ENCODE measurements at regions not wholly inside any gene's neighbourhood (a gene's known extent, or its start where the extent isn't known, plus 50 kb on each side); places are given as distances from the start of the nearest gene placed in this dataset.
A peak's percentile ranks its signal among the peaks of the same experiment; 100 is the strongest.
"Not testable (repeated sequence)": the region's sequence is repeated elsewhere in the genome, so short reads cannot be mapped to it uniquely, and the experiment has no call there.

DNA sequence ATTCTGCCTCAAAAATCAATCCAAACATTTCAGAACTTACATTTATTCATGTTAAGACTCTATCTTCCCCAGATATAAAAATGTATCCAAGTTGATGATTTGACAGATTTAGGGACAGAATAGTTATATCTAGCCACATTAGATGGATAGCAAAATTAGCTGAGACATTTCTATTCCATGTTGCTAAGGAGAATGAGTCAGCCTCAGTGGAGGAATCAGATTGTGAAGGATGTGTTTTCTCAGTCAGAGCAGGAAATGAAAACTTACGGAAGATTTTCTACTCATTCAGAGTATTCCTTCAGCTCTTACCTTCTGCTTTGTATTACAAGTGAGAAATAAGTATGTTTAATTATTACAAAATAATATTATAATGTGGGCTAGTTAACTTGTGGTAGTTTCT, 556.3 kb upstream of the ANO3 start:
- no peak for DNase-seq

DNA sequence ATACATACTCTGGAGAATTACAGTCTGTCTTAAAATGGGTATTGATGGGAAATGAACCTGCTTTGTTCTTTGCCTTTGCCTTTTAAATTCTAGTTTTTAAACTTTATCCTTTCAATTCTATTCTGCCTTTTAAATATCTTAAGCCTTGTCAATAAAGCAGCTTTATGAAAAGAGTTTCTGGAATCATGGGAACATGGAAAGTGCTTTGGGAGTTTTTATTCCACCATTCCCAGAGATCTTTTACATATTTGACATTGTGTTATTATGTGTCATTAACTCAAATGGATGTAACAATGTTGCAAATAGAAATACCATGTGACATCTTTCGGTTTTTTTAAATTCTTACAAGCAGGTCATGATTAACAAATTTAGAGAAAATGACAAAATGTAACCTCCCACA, 555.7 kb upstream of the ANO3 start:
- DNase-seq, result no peak

DNA sequence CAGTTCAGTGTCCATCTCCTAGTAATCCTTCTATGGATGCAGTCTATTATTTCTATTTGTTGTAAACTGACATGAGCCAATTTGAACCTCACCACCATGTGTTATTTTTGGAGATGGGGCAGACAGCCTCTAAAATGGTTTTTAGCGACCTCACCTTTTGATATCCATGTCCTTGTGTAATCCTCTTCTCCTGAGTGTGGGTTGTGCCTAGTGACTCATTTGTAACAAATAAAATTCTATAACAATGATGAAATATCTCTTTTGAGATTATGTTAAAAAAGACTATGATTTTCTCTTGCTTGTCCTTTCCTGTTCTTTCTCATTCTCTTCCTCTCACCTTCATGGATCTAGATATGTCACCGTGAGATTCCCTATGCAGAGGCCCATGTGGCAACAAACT, 554.6 kb upstream of the ANO3 start:
- no peak for DNase-seq

- DNase-seq, result no peak
Observed at GRCh38 chr11:25779033-25779432, 552.9 kb upstream of the ANO3 start.

DNA sequence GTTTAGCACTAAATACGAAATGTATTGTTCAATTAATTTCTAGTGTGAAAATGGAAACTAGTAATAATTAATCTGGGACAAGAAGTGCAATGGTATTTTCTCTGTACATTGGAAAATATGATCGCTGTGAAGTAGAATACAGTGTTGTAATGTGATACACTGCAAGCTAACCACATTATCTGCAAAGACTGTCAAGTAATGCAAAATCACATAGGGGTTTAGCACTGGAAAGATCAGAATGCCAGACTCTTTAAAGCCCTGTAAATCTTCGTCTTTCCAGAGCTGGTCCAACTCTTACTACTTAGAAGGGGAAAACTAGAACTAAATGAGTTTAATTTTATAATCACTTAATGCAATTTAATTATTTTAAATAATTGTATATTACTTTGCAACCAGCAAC, 544.5 kb upstream of the ANO3 start:
- no peak for DNase-seq

GRCh38 chr11:25790396-25790795, 541.5 kb upstream of the ANO3 start:
- DNase-seq, result no peak

GRCh38 chr11:25793637-25794036, 538.3 kb upstream of the ANO3 start:
- DNase-seq, result no peak

DNA sequence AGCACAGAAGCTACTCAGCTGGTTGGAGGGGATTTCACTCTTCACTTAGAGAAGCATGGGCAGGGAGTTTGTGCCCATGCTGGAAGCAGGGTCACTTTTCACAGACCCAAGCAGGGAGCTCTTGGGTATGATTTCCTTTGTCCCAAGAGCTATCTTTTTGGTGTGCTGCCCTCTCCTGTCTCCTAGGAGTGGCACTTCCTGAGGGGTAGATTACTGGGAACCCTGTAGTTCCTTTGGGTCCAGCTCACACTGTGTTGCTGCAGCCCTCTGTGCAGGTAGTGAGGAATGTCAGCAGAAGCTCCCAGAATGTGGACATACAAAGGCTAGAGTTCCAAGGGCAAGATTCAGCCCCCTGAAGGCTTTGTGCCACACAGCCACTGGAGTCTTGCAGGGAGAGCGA, 537.1 kb upstream of the ANO3 start:
- DNase-seq, result no peak

GRCh38 chr11:25816411-25816810, 515.5 kb upstream of the ANO3 start:
- no peak for DNase-seq

DNA sequence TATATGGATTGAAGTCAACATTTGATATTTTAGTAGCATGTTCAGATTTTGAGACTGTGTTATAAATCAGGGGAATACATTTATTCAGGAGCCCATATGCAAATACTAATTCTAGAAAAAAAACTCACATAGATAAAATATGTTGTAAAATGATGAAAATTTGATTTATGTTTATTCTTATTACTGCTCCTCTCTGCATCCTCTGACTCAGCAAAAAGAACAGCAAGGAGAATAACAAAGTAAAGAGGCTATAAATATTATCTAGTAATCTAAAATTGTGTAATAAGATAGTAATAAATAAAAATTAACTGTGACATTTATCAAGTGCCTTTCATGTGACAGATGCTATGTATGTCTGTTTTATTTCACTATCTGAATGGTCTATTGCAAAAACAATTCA, 507.2 kb upstream of the ANO3 start:
- no peak for DNase-seq

GRCh38 chr11:25831485-25831884, 500.4 kb upstream of the ANO3 start:
- DNase-seq, result not testable (repeated sequence)

- no peak for DNase-seq
Observed at GRCh38 chr11:25838918-25839625, 492.9 kb upstream of the ANO3 start.

- no peak for DNase-seq
Observed at GRCh38 chr11:25844811-25845210, 487.1 kb upstream of the ANO3 start.

DNA sequence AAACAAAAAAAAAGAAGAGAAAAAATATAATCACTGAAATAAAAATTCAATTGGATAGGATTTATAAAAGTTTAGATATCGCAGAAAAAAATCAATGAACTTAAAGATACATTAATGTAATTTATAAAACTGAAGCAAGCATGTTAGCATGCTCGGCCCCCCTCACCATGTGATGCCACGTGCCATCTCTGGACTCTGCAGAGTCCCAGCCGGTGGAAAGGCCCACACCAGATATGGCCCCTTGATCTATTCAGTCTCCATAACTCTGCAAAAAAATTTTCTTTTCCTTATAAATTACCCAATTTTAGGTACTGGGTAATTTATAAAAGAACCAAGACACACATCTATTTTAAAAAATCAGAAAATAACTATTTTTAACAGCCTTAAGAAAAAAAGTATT, 476.0 kb upstream of the ANO3 start:
- no peak for DNase-seq

DNA sequence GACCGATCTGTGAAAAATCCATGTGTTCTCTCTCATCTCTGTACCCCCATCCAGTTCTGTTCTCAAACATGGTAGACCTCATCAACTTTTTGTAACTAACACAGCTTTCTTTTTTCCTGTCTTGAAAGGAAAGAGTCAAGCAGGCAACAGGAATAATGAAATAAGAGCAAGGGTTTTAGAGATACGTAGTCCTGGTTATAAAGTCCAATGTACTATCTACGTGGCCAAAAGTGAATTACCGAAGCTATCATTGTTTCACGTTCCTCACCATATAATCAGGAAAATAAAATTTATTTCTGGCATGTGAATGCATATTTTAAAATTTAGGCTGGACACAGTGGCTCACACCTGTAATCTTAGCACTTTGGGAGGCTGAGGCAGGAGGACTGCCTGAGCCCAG, 472.2 kb upstream of the ANO3 start:
- no peak for DNase-seq

DNA sequence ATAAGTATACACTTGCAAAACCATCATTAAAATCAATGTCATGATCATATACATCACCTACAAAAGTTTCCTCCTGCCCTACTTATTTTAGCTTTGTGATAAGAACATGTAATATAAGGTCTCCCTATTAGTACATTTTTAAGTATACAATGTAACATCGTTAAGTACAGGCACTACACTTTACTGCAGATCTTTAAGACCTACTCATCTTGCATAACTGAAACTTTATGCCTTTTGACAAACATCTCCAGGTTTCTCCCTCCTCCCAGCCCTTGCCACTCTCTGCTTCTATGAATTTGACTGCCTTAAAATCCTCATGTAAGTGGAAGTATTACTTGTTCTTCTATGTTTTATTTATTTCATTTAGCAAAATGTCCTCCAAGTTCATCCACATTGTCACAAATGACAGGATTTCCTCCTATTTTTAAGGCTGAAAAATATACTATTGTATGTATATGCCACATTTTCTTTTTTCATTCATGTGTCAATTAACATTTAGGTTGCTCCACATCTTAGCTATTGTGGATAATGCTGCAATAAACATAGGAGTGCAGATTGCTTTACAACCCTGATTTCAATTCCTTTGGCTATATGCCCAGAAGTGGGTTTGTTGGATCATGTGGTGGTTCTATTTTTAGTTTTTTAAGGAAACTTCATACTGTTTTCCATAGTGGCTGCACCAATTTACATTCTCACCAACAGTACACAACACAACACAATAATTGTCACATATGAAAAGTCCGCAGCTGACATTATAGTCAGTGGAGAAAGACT, 471.1 kb upstream of the ANO3 start:
- DNase-seq, result peak; percentile 25

- no peak for DNase-seq
Observed at GRCh38 chr11:25862159-25862558, 469.8 kb upstream of the ANO3 start.

- DNase-seq, result no peak
Observed at GRCh38 chr11:25863986-25864385, 467.9 kb upstream of the ANO3 start.

DNA sequence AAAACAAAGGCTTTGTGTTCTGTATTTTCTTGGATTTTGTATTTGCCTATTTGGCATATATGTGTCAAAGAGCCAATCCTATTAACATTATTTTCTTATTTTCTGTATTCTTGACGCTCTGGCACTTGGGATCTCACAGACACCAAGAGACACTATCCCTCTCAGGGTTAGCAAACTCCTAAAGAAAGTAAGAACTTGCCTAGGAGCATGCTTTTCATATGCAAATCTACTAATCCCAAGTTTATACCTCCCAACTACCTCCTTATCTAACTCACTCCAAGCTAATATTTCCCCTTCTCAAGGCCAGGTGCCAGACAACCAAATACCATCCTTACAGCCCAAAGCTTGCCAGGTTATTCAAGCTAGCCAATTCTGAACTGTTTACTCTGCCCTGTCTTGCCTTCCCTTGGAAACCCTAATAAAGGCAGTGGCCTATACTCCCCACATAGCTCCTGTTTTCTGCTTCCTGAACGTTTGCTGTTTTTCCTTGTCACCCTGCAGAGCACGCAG, 455.4 kb upstream of the ANO3 start:
- DNase-seq, result no peak

GRCh38 chr11:25886036-25886435, 445.9 kb upstream of the ANO3 start:
- DNase-seq, result no peak

GRCh38 chr11:25890626-25891260, 441.2 kb upstream of the ANO3 start:
- DNase-seq, result no peak

DNA sequence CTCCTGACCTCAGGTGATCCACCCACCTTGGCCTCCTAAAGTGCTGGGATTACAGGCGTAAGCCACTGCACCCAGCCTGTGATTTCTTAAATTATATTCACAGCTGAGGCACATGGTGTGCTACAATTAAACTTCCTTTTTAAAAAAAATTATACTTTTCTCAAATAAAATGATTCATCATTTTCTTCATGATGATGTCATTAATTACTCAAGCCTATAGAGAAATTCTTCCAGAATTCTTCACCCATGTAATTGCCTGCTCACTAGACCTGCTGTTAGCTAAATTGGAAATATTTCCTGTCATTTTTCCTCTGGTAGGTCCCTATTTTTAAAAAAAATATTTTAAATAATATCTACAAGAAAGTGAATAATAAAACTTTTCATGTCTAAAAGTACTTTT, 440.0 kb upstream of the ANO3 start:
- no peak for DNase-seq

DNA sequence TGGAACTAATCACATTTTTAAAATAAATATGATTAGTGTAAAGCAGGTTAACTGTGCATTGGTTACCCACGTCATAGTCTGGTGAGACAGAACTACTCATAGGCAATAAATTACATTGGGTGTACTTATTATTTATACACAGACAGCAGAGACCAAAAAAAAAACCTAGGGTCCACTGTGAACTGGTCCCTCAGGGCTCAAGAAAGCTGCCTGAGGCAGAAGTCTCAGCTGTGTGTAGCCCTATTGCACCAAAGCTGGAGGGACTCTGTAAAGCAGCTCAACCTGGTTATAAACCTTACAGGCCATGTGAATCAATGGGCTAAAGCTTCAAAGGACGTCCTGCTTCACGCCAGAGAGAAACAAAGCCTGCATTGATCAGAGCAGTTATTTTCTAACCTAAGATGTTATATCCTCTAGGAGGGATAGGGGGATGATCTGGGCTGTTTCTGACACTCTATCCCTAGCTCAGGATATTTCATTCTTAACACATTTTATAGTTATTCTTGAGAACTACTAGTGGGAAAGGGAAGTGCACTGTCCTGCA, 432.2 kb upstream of the ANO3 start:
- DNase-seq, result no peak

GRCh38 chr11:25900814-25901213, 431.1 kb upstream of the ANO3 start:
- DNase-seq, result no peak
